ENCODE measurements at regions not wholly inside any gene's neighbourhood (a gene's known extent, or its start where the extent isn't known, plus 50 kb on each side); places are given as distances from the start of the nearest gene placed in this dataset.

DNA sequence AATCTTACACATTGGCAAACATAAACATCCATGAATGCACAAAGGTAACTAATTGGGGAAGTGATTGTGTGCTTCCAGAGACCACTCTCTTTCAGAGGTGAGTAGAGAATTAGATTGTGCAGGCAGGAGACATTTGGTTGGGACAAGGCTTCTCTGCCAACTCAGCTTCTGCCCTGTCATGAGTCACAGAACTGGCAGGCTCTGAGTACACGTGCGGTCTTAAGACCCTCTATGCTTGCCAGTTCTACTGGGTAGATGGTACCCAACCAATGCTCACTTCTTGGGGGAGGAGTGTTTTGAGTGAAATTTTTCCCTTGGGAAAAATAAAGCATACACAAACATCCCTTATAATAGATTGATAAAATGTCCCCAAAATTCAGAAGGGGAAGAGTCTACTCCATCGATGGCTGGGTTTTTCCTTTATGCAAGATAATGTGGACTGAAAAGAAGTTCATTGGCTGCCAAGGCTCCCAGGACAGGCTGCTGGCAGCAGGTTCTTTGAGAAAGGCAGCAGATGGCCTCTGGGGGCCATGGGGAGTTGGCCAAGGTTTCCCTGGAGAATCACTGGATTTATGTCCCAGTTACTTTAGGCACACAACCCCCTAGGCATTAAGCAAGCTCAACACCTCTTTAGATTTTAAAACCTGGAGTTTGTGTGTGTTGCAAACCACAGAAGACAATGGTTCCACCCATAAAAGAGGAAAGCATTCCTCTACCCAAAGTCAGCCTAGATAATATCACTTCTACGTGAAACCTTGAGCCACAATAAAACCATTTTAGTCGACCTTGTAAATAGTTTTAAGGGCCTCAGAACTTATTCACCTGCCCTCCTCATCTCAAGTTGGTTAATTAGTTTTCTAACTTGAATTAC lies 417.0 kb downstream of the TXNL1 start:
- TF ChIP-seq, protein P1, sequence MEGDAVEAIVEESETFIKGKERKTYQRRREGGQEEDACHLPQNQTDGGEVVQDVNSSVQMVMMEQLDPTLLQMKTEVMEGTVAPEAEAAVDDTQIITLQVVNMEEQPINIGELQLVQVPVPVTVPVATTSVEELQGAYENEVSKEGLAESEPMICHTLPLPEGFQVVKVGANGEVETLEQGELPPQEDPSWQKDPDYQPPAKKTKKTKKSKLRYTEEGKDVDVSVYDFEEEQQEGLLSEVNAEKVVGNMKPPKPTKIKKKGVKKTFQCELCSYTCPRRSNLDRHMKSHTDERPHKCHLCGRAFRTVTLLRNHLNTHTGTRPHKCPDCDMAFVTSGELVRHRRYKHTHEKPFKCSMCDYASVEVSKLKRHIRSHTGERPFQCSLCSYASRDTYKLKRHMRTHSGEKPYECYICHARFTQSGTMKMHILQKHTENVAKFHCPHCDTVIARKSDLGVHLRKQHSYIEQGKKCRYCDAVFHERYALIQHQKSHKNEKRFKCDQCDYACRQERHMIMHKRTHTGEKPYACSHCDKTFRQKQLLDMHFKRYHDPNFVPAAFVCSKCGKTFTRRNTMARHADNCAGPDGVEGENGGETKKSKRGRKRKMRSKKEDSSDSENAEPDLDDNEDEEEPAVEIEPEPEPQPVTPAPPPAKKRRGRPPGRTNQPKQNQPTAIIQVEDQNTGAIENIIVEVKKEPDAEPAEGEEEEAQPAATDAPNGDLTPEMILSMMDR (IDR thresholded peaks at IDR 0.05) = no peak
- no peak for TF ChIP-seq EZH2 (IDR thresholded peaks at IDR 0.05)
- TF ChIP-seq EZH2phosphoT487 (IDR thresholded peaks at IDR 0.05) = no peak
